ENCODE measurements at regions not wholly inside any gene's neighbourhood (a gene's known extent, or its start where the extent isn't known, plus 50 kb on each side); places are given as distances from the start of the nearest gene placed in this dataset.

- peak; percentile 61 for TF ChIP-seq CEBPG (CRISPR knock-in tag; IDR thresholded peaks at IDR 0.05)
- no peak for TF ChIP-seq IRX3 (CRISPR knock-in tag; IDR thresholded peaks at IDR 0.05; ENCODE audit: borderline replicate concordance, low read depth)
- TF ChIP-seq ZNF382 (CRISPR knock-in tag; IDR thresholded peaks at IDR 0.05; ENCODE audit: borderline replicate concordance): no peak
- no peak for TF ChIP-seq KMT2B (CRISPR knock-in tag; IDR thresholded peaks at IDR 0.05)
- TF ChIP-seq GATAD1 (CRISPR knock-in tag; IDR thresholded peaks at IDR 0.05): 0 out of 2 replicates have a peak, but pooled peaks have one; percentile 31
- TF ChIP-seq, protein P1, sequence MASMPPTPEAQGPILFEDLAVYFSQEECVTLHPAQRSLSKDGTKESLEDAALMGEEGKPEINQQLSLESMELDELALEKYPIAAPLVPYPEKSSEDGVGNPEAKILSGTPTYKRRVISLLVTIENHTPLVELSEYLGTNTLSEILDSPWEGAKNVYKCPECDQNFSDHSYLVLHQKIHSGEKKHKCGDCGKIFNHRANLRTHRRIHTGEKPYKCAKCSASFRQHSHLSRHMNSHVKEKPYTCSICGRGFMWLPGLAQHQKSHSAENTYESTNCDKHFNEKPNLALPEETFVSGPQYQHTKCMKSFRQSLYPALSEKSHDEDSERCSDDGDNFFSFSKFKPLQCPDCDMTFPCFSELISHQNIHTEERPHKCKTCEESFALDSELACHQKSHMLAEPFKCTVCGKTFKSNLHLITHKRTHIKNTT (CRISPR knock-in tag; IDR thresholded peaks at IDR 0.05): no peak
- peak; percentile 51; the same call in 1 of the 2 replicates for TF ChIP-seq RFXAP (CRISPR knock-in tag; IDR thresholded peaks at IDR 0.05; ENCODE audit: borderline replicate concordance)
- no peak for TF ChIP-seq KLF6 (CRISPR knock-in tag; IDR thresholded peaks at IDR 0.05)
- 0 out of 2 replicates have a peak, but pooled peaks have one; percentile 55 for TF ChIP-seq MEF2D (CRISPR knock-in tag; IDR thresholded peaks at IDR 0.05)
- TF ChIP-seq ZNF629 (CRISPR knock-in tag; conservative IDR thresholded peaks at IDR 0.05): peak; percentile 55; the same call in 1 of the 2 replicates
- TF ChIP-seq MAF1 (CRISPR knock-in tag; IDR thresholded peaks at IDR 0.05; ENCODE audit: borderline replicate concordance): no peak
- TF ChIP-seq ZSCAN31 (CRISPR knock-in tag; IDR thresholded peaks at IDR 0.05; ENCODE audit: low read depth): no peak
- TF ChIP-seq KLF9 (CRISPR knock-in tag; IDR thresholded peaks at IDR 0.05; ENCODE audit: low read depth): no peak
- no peak for TF ChIP-seq HHEX (CRISPR knock-in tag; IDR thresholded peaks at IDR 0.05)
- TF ChIP-seq ZNF687 (CRISPR knock-in tag; IDR thresholded peaks at IDR 0.05): peak; percentile 95
- TF ChIP-seq, protein P2, sequence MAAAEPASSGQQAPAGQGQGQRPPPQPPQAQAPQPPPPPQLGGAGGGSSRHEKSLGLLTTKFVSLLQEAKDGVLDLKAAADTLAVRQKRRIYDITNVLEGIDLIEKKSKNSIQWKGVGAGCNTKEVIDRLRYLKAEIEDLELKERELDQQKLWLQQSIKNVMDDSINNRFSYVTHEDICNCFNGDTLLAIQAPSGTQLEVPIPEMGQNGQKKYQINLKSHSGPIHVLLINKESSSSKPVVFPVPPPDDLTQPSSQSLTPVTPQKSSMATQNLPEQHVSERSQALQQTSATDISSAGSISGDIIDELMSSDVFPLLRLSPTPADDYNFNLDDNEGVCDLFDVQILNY (CRISPR knock-in tag; conservative IDR thresholded peaks at IDR 0.05): no peak
- TF ChIP-seq SMYD3 (CRISPR knock-in tag; IDR thresholded peaks at IDR 0.05): no peak
- no peak for TF ChIP-seq FOXP1 (IDR thresholded peaks at IDR 0.05)
- TF ChIP-seq FOXP1 (CRISPR knock-in tag; IDR thresholded peaks at IDR 0.05): peak; percentile 44; the same call in 1 of the 2 replicates
- TF ChIP-seq STAG1 (CRISPR knock-in tag; IDR thresholded peaks at IDR 0.05): 0 out of 2 replicates have a peak, but pooled peaks have one; percentile 10
- peak; percentile 47; the same call in 1 of the 2 replicates for TF ChIP-seq SOX5 (CRISPR knock-in tag; IDR thresholded peaks at IDR 0.05; ENCODE audit: borderline replicate concordance)
- TF ChIP-seq, protein P3, sequence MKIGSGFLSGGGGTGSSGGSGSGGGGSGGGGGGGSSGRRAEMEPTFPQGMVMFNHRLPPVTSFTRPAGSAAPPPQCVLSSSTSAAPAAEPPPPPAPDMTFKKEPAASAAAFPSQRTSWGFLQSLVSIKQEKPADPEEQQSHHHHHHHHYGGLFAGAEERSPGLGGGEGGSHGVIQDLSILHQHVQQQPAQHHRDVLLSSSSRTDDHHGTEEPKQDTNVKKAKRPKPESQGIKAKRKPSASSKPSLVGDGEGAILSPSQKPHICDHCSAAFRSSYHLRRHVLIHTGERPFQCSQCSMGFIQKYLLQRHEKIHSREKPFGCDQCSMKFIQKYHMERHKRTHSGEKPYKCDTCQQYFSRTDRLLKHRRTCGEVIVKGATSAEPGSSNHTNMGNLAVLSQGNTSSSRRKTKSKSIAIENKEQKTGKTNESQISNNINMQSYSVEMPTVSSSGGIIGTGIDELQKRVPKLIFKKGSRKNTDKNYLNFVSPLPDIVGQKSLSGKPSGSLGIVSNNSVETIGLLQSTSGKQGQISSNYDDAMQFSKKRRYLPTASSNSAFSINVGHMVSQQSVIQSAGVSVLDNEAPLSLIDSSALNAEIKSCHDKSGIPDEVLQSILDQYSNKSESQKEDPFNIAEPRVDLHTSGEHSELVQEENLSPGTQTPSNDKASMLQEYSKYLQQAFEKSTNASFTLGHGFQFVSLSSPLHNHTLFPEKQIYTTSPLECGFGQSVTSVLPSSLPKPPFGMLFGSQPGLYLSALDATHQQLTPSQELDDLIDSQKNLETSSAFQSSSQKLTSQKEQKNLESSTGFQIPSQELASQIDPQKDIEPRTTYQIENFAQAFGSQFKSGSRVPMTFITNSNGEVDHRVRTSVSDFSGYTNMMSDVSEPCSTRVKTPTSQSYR (CRISPR knock-in tag; IDR thresholded peaks at IDR 0.05; ENCODE audit: borderline replicate concordance): peak; percentile 68; the same call in 1 of the 2 replicates
- 0 out of 2 replicates have a peak, but pooled peaks have one; percentile 27 for TF ChIP-seq MXD4 (CRISPR knock-in tag; IDR thresholded peaks at IDR 0.05)
Measured at GRCh38 chr22:25390297-25391240, 171.1 kb downstream of the CRYBB2 start (continued).

Data from HepG2 (cell line).